HepG2 (cell line): ENCODE measurements at regions not wholly inside any gene's neighbourhood (a gene's known extent, or its start where the extent isn't known, plus 50 kb on each side); places are given as distances from the start of the nearest gene placed in this dataset.

Source experiments
- ATAC-seq: fragments of 200-7000 bp; cut with Tn5 transposase; 3 replicates; pipeline ENCODE4 v1.9.1; 2020; ENCODE audit warnings: mild to moderate bottlenecking, moderate library complexity
- BruUV-seq: library from RNA; stranded (reverse); fragments of 400-500 nt; replicated peaks from 2 replicates; lab custom pipeline; 2021; lab: Mats Ljungman, UMichigan
- CTCF ChIA-PET: fragments of 300-600 bp; formaldehyde crosslinking; extraction: SDS; loops from one replicate; lab custom pipeline; 2021; ENCODE audit warnings: low total read pairs, inconsistent platforms, low intra/inter-chr PET ratio; lab: Yijun Ruan, JAX
- POLR2A ChIA-PET: fragments of 350-600 bp; sonication (Branson Sonifier 250); formaldehyde crosslinking; loops from one replicate; lab custom pipeline; 2020; ENCODE audit warnings: antibody characterized with exemption, inconsistent platforms; lab: Yijun Ruan, JAX
- DNase-seq: peaks from one replicate; pipeline ENCODE4 v3.0.0-alpha.2; 2015; ENCODE audit warnings: low spot score
- FAIRE-seq: peaks from 3 replicates; lab custom pipeline; 2011; peaks lifted over from hg19 to GRCh38; lab: Jason Lieb, UNC
- H2AFZ ChIP-seq: one replicate; pipeline ENCODE4 v1.6.1; 2011; ENCODE audit warnings: low read length, inconsistent platforms
- H3K27ac ChIP-seq: fragments of 300-600 bp; 3 replicates; pipeline ENCODE4 v1.8.0; 2011; ENCODE audit warnings: mixed run types, mild to moderate bottlenecking, mixed read lengths, low read length, inconsistent platforms; ENCODE audit not compliant: insufficient read depth; ENCODE audit errors: extremely low read length
- H3K27me3 ChIP-seq, 2 experiments: fragments of 200-600 bp in 1 of 2; 2 replicates in 1 of 2; 3 replicates in 1 of 2; pipeline versions ENCODE4 v1.6.0 to v1.8.0; 2011; ENCODE audit warnings: low read length in 2 of 2, mild to moderate bottlenecking in 2 of 2, moderate library complexity in 2 of 2, inconsistent platforms in 1 of 2; ENCODE audit not compliant: insufficient read depth in 2 of 2, control insufficient read depth in 1 of 2
- H3K36me3 ChIP-seq, 2 experiments: fragments of 200-600 bp in 1 of 2; replicated peaks in 1 of 2; 2 replicates in 1 of 2; 3 replicates in 1 of 2; pipeline versions ENCODE4 v1.5.1 to v1.8.0; 2011; ENCODE audit warnings: low read length in 2 of 2, inconsistent platforms in 1 of 2; ENCODE audit not compliant: insufficient read depth in 2 of 2, control insufficient read depth in 1 of 2
- H3K4me1 ChIP-seq: 2 replicates; pipeline ENCODE4 v1.5.1; 2012; ENCODE audit warnings: low read length, inconsistent platforms; ENCODE audit not compliant: insufficient read depth
- H3K4me2 ChIP-seq: 2 replicates; pipeline ENCODE4 v1.6.0; 2011; ENCODE audit warnings: low read depth, low read length, inconsistent platforms
- H3K4me3 ChIP-seq, 3 experiments: fragments of 200-600 bp in 1 of 3; sonication (generic), shearing (Covaris generic) in 1 of 3; replicated peaks in 1 of 3; 2 replicates each; pipeline ENCODE4 v1.5.1; 2011 to 2016; ENCODE audit warnings: low read length in 3 of 3, inconsistent platforms in 2 of 3, low read depth in 2 of 3, mild to moderate bottlenecking in 2 of 3, control low read depth in 1 of 3, mixed read lengths in 1 of 3; ENCODE audit not compliant: insufficient read depth in 1 of 3
- H3K79me2 ChIP-seq: one replicate; pipeline ENCODE4 v1.6.1; 2011; ENCODE audit warnings: low read length, inconsistent platforms; ENCODE audit not compliant: insufficient read depth
- H3K9ac ChIP-seq: 2 replicates; pipeline ENCODE4 v1.6.0; 2011; ENCODE audit warnings: mild to moderate bottlenecking, low read depth, low read length, inconsistent platforms; ENCODE audit not compliant: insufficient read depth
- H3K9me3 ChIP-seq: 2 replicates; pipeline ENCODE4 v1.5.1; 2012; ENCODE audit warnings: mild to moderate bottlenecking, low read length
- H4K20me1 ChIP-seq: 2 replicates; pipeline ENCODE4 v1.6.0; 2011; ENCODE audit warnings: inconsistent platforms, mild to moderate bottlenecking, low read length, moderate library complexity; ENCODE audit not compliant: insufficient read depth
- FIP1L1 ChIP-seq: fragments of 200-400 bp; formaldehyde crosslinking; IDR thresholded peaks from 2 replicates; pipeline ENCODE4 v1.6.1; 2018; ENCODE audit warnings: low read depth, mild to moderate bottlenecking, low read length, moderate library complexity, borderline replicate concordance; ENCODE audit not compliant: insufficient read depth
- MBD4 ChIP-seq: IDR thresholded peaks from 2 replicates; pipeline ENCODE4 v1.6.1; 2012; ENCODE audit warnings: low read length, inconsistent platforms, borderline replicate concordance
- NONO ChIP-seq, 2 experiments: fragments of 450-650 bp in 1 of 2; sonication (generic) in 1 of 2; formaldehyde crosslinking in 1 of 2; IDR thresholded peaks in 1 of 2; conservative IDR thresholded peaks in 1 of 2; 2 replicates each; pipeline versions ENCODE4 v1.6.1 to v1.8.0; 2017 to 2022; ENCODE audit warnings: mild to moderate bottlenecking in 1 of 2, missing genetic modification reagents in 1 of 2, moderate library complexity in 1 of 2
- RAD51 ChIP-seq: fragments of 450-650 bp; IDR thresholded peaks from 2 replicates; pipeline ENCODE4 v1.6.1; 2016; ENCODE audit warnings: borderline replicate concordance
- SRSF1 ChIP-seq: fragments of 200-400 bp; formaldehyde crosslinking; optimal IDR thresholded peaks from 2 replicates; pipeline ENCODE3; 2017; ENCODE audit warnings: mild to moderate bottlenecking, low read depth, low read length, moderate library complexity
- XBP1 ChIP-seq: sonication (generic); formaldehyde crosslinking; IDR thresholded peaks from 2 replicates; pipeline ENCODE4 v1.5.0; 2020; ENCODE audit warnings: missing genetic modification reagents
- ZFP41 ChIP-seq: sonication (generic); formaldehyde crosslinking; IDR thresholded peaks from 2 replicates; pipeline ENCODE4 v1.4.0; 2020; ENCODE audit warnings: mild to moderate bottlenecking, missing genetic modification reagents, borderline replicate concordance
- ZMYM4 ChIP-seq: sonication (generic); formaldehyde crosslinking; IDR thresholded peaks from 2 replicates; pipeline ENCODE4 v1.8.1; 2023; ENCODE audit warnings: mild to moderate bottlenecking, missing genetic modification reagents
- ZNF234 ChIP-seq: sonication (generic); formaldehyde crosslinking; conservative IDR thresholded peaks from 2 replicates; pipeline ENCODE4 v1.5.1; 2020; ENCODE audit warnings: mild to moderate bottlenecking, missing genetic modification reagents
- ZNF549 ChIP-seq: sonication (generic); formaldehyde crosslinking; IDR thresholded peaks from 2 replicates; pipeline ENCODE4 v1.5.0; 2020; ENCODE audit warnings: missing genetic modification reagents
- ZNF652 ChIP-seq: IDR thresholded peaks from 2 replicates; pipeline ENCODE4 v1.6.1; 2016; ENCODE audit warnings: low read depth, borderline replicate concordance
- WGBS: methylation state at CpG from one replicate; pipeline ENCODE4 v1.1.6; 2017; ENCODE audit warnings: low lambda C conversion rate; 5-methylcytosine and 5-hydroxymethylcytosine counted together
- in situ Hi-C: cut with HindIII; loops from 2 replicates; pipeline ENCODE4 v1.10.0; 2017; ENCODE audit warnings: low pct_unique_long_range_greater_than_20kb; ENCODE audit not compliant: extremely low pct_ligation_motif_present
- intact Hi-C: fragments of 100-400 bp; cut with micrococcal nuclease; formaldehyde crosslinking; loops from one replicate; pipeline ENCODE4 v1.10.0; 2022; ENCODE audit not compliant: unreplicated experiment

- TF ChIP-seq SRSF1 (no peak), ZNF549 (CRISPR knock-in tag) (no peak), ZMYM4 (CRISPR knock-in tag) (no peak), ZNF652 (no peak), XBP1 (CRISPR knock-in tag) (no peak), ZNF234 (no peak), ZFP41 (CRISPR knock-in tag) (no peak)
Measured at GRCh38 chr4:82293304-82293703, 80.5 kb downstream of the HNRNPD start (continued).

GRCh38 chr4:82287720-82288119 lies 86.1 kb downstream of the HNRNPD start:
- Histone ChIP-seq H3K4me3 (no peak overlapping the region), H3K79me2 (no peaks in the 10 kb centered on the region), H2AFZ (no peak overlapping the region), H4K20me1 (no peaks in the 10 kb centered on the region), H3K27ac (no peak overlapping the region), H3K36me3 (no peaks in the 10 kb centered on the region), H3K4me1 (peaks cover 28% of the 10 kb centered on the region), H3K9ac (no peak overlapping the region), H3K27me3 (no peaks in the 10 kb centered on the region), H3K9me3 (no peaks in the 10 kb centered on the region), H3K4me2 (no peak overlapping the region)
- ATAC-seq (no peak), FAIRE-seq (no peak), DNase-seq (no peak)
- POLR2A ChIA-PET: no interaction called here
- no TSS peak for BruUV-seq
- WGBS: 10% methylated on average over 5 of the region's 5 CpGs
- in situ Hi-C loops (no loop called here), intact Hi-C loops (loop anchor here (10.0 kb wide), 1 partner anchor 147 kb away; the partner anchor contains the start of genes ENOPH1 and HNRNPDL)
- CTCF ChIA-PET: no interaction called here
- TF ChIP-seq RAD51 (peak; percentile 26; the same call in 1 of the 2 replicates), NONO (IDR thresholded peaks at IDR 0.05) (no peak), NONO (CRISPR knock-in tag; conservative IDR thresholded peaks at IDR 0.05) (no peak), MBD4 (no peak), FIP1L1 (no peak)
